Keratinocyte (primary cell): ENCODE measurements at regions not wholly inside any gene's neighbourhood (a gene's known extent, or its start where the extent isn't known, plus 50 kb on each side); places are given as distances from the start of the nearest gene placed in this dataset.

ENCODE experiments used
- EZH2 ChIP-seq: IDR thresholded peaks from one replicate; pipeline ENCODE4 v1.6.1; 2012; ENCODE audit warnings: inconsistent platforms, mild to moderate bottlenecking, low read length, moderate library complexity
- TF ChIP-seq, protein P1 (sequence below), 3 experiments: IDR thresholded peaks in 1 of 3; conservative IDR thresholded peaks in 1 of 3; optimal IDR thresholded peaks in 1 of 3; 2 replicates in 2 of 3; 3 replicates in 1 of 3; pipeline versions ENCODE3 to v1.5.1; 2011; ENCODE audit warnings: low read length in 3 of 3, mild to moderate bottlenecking in 3 of 3, moderate library complexity in 2 of 3, control low read depth in 1 of 3, inconsistent platforms in 1 of 3; ENCODE audit not compliant: insufficient read depth in 2 of 3; ENCODE audit errors: extremely low read depth in 1 of 3

DNA sequence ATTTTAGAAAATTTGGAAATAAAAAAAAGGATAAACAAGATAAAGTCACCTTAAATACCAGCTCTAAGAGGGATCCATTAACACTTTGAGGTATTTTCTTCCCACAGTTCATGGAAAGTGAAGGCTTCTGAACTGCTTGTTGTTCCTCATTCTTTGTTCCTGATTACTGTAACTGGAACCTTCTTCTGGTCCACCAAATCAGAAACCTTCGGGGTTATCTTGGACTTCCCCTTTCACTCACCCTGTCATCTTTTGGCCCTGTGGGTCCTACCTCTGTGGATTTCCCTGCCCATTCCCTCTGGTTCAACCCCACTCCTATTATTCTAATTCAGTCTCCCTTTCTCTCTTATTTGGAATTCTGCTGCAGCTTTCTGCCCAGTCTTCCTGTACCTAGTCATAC, 116.5 kb upstream of the PRPS1L1 start:
- TF ChIP-seq, protein P1, sequence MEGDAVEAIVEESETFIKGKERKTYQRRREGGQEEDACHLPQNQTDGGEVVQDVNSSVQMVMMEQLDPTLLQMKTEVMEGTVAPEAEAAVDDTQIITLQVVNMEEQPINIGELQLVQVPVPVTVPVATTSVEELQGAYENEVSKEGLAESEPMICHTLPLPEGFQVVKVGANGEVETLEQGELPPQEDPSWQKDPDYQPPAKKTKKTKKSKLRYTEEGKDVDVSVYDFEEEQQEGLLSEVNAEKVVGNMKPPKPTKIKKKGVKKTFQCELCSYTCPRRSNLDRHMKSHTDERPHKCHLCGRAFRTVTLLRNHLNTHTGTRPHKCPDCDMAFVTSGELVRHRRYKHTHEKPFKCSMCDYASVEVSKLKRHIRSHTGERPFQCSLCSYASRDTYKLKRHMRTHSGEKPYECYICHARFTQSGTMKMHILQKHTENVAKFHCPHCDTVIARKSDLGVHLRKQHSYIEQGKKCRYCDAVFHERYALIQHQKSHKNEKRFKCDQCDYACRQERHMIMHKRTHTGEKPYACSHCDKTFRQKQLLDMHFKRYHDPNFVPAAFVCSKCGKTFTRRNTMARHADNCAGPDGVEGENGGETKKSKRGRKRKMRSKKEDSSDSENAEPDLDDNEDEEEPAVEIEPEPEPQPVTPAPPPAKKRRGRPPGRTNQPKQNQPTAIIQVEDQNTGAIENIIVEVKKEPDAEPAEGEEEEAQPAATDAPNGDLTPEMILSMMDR (optimal IDR thresholded peaks at IDR 0.05 in 1 of 3, IDR thresholded peaks at IDR 0.05 in 1 of 3, conservative IDR thresholded peaks at IDR 0.05 in 1 of 3; ENCODE audit: extremely low read depth in 1 of 3, insufficient read depth in 2 of 3, low read length in 3 of 3): no peak
- TF ChIP-seq EZH2: no peak
